Spleen (tissue), 7 donors: ENCODE measurements at regions not wholly inside any gene's neighbourhood (a gene's known extent, or its start where the extent isn't known, plus 50 kb on each side); places are given as distances from the start of the nearest gene placed in this dataset.

ENCODE experiments used
- CTCF ChIP-seq, 11 experiments: fragments of 200-600 bp in 7 of 11; fragments of 450-650 bp in 4 of 11; sonication (generic) in 4 of 11; IDR thresholded peaks in 8 of 11; conservative IDR thresholded peaks in 3 of 11; 1 replicate in 7 of 11; 2 replicates in 4 of 11; pipeline versions ENCODE4 v1.4.0 to v1.8.0; 2016 to 2021; ENCODE audit warnings: antibody characterized with exemption in 11 of 11, inconsistent platforms in 4 of 11, mild to moderate bottlenecking in 1 of 11
- POLR2A ChIP-seq, 3 donors: fragments of 450-650 bp; IDR thresholded peaks; one replicate each; pipeline ENCODE4 v1.5.1; 2017; ENCODE audit warnings: antibody characterized with exemption in 3 of 3, mild to moderate bottlenecking in 1 of 3
- donor health status: DM: no; HTN: no; CAD: no; lungs with moderate emphysema.
- donor health status: DM: no; HTN: no; CAD: no.
- donor health status: DM: no; HTN: no; CAD: no.

GRCh38 chr12:108043750-108044533 is 85.1 kb upstream of the WSCD2 start:
- TF ChIP-seq CTCF (IDR thresholded peaks at IDR 0.05 in 8 of 11, conservative IDR thresholded peaks at IDR 0.05 in 3 of 11) (no peak), POLR2A (IDR thresholded peaks at IDR 0.05) (no peak)
